DMS53 (cell line): ENCODE measurements at regions not wholly inside any gene's neighbourhood (a gene's known extent, or its start where the extent isn't known, plus 50 kb on each side); places are given as distances from the start of the nearest gene placed in this dataset.
"Not testable (repeated sequence)": the region's sequence is repeated elsewhere in the genome, so short reads cannot be mapped to it uniquely, and the experiment has no call there.

ENCODE experiments used
- DNase-seq: peaks from one replicate; lab custom pipeline; 2025; lab: John Stamatoyannopoulos, UW

GRCh38 chr4:17060230-17060629 is 161.8 kb upstream of the LDB2 start:
- no peak for DNase-seq

DNA sequence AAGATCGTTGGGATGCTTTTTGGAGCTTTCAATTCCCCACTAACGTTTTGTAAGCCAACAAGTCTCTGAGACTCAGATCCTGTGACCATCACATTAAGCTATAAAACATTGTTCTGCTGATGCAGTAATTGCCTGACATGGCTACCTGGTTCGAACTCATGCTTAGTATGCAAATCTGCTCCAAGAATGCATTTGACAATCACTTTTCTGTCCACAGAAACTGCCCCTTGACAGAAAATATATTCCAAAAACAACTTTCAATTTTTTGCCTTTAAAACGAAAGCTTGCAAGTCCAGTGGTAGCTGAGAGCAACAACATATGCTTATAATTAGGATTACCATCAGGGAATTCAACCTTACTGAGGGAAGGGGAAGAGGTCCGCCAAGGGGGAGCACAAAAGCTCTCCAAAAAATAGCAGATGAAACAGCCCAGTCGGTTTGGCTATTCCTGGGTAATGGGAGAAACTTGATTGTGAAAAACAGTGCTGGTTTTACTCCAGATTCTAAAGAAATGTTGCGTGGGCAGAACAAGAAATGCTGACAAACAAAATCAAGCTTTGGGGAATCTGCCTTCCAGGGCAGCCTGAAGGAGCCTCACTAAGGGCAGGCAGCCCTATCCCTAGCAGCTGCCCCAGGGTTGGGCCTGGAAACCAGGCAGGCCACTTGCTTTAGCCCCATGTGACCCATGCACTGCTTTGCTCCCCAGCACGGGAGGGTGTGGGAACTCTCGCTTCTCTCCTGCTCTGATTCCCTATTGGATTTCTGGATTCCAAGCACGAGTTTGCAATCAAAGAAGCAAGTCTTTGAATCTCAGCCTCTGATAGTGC is 160.7 kb upstream of the LDB2 start:
- DNase-seq = no peak

GRCh38 chr4:17058536-17058915 is 160.1 kb upstream of the LDB2 start:
- no peak for DNase-seq

DNA sequence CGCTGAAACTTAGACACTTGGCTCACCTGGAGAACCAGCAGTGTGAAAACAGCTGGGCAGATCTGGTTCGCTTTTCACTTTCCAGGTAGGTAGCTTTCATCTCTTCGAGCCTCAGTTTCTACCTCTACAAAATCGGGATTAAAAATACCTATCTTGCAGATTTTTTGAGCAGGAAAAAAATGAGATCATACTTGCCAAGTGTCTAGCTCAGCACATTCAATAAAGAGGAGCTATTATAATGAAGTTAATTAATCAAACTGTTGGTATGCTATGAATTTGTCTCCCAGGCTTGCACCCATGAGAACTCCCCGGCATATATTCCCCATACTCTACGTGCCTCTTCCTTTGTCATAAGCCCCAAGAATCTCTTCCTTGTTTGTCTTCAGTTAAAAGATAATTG is 158.6 kb upstream of the LDB2 start:
- DNase-seq = no peak

DNA sequence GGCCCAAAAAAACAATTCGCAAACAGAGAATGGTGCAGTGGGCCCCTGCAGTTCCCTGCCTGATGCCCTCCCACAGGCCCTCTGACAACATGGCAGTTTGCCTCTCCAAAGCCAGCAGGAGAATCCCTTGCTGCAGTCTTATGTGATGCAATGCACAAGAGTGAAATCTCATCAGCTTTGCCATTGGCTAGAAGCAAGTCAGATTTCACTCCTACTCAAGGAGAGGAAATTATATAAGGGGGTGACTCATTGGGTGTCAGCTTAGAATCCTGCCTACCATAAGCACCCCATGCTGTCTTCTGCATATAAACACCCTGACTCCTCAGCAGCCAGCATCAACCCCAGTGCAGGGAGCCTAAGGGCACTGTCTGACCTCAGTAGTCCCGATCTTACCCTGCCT is 157.3 kb upstream of the LDB2 start:
- no peak for DNase-seq

- DNase-seq = no peak
Measured at GRCh38 chr4:17045866-17046265, 147.4 kb upstream of the LDB2 start.

- no peak for DNase-seq
Measured at GRCh38 chr4:17038510-17039176, 140.2 kb upstream of the LDB2 start.

DNA sequence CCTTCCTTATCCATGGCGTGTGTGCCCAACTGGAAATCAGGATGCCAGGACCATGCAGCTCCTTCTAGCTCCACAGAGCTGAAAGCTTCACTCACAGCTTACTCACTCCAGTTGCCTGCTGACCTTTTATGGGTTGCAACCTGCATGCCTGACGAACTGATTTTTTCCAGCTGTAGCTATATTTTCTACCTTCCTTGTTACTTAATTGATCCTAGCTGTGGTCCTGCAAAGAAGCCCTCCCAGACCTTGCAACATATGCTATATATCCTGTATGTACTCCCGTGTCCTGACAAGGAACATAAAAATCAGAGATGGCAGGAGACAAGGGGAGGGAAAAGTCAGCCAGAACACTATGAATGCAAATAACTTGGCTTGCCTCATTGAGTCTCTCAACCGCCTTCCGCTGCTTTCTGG is 135.3 kb upstream of the LDB2 start:
- no peak for DNase-seq

DNA sequence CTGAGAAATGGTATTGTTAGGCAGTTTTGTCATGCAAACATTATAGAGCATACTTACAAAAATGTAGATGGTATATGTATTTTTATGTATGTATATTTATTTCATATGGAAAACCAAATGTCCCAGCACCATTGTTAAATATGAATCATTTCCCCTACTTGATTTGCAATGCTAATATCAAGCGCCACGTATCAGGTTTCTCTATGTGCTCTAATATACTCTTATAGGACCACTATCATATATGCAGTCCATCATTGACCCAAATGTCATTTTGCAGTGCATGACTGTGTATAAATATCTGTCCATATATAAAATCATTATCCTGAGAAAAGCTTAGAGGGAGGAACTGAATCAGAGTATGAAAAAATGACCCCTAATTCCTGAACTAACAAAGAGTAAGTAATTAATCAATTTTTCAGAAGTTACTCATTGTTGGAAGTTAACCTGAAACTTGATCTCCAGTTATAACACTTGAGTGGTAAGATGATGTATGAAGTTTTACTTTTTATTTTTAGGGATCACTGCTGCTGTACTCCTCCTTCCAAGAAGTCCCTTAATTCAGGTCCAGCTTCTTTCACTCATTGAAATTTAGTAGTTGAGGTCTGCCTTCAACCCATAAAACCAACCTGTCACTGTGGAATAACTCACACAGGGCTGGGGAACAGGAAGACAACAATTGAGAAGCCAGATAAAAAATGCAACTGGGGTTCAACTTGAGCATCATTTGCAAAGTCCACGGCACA is 134.8 kb upstream of the LDB2 start:
- no peak for DNase-seq

DNA sequence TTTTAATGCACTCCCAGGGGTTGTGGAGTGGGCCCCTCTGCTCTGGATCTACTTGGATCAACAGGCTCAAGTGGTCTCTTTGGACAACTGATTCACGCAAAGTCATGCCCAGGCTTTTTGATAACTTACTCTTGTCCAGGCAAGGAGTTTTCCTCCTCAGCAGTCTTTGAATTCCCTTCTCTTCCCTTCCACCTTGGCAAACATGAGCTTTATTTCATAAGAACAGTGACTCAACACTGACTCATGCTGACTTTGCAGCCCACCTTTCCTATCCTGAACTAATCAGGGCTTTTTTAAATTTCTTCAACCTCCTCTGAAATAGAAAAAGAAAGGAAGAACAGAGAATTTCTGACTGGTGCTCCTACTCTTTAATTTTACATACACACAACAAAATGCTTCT is 132.1 kb upstream of the LDB2 start:
- DNase-seq = no peak

DNA sequence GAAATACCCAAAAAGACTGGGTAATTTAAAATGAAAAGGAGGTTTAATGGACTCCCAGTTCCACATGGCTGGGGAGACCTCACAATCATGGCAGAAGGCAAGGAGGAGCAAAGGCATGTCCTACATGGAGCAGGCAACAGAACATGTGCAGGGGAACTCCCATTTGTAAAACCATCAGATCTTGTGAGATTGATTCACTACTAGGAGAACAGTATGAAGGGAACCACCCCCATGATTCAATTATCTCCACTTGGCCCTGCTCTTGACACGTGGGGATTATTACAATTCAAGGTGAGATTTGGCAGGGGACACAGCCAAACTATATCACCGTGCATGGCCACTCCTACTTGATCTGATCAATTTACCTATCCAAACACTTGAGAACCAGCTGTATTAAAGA is 131.5 kb upstream of the LDB2 start:
- no peak for DNase-seq

- no peak for DNase-seq
Measured at GRCh38 chr4:17029432-17029831, 131.0 kb upstream of the LDB2 start.

DNA sequence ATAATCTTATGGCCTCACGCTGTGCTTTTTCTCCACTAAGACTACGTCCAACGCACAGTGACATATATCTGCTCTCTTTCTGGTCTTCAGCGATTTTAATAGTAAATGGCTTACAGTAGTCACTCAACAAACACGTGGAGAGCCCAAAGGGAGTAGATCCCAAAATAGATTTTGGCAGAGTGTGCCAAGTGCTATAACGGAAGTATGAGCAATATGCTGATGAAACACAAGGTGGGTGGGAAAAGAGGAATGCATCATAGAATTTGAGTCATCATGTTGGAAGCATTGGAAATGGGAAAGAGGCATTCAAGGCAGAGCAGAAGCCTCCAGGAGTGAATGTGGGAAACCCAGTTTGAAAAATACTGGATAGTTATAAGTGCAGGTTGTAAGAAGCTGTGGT is 129.1 kb upstream of the LDB2 start:
- DNase-seq = no peak

- no peak for DNase-seq
Measured at GRCh38 chr4:17024425-17024824, 126.0 kb upstream of the LDB2 start.

DNA sequence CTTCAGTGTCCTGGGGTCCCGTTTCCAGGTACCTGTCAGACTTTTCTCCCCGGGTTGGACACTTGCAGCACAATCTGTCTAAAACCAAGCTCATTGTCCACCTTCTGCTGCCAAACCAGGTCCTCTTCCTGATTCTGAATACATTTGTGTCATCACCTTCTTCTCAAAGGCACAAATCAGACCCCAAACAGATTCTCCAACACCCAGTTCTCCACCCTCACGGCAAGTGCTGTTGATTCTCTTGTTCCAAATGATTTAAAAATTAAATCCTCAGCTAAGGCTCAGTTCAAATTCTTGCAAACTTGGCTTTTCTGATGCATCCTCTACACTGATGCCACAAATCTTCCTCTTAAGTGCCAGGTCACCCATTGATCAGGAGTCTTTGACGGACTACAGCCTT is 122.5 kb upstream of the LDB2 start:
- no peak for DNase-seq

GRCh38 chr4:17020451-17020850 is 122.0 kb upstream of the LDB2 start:
- DNase-seq = no peak

GRCh38 chr4:17018621-17019020 is 120.2 kb upstream of the LDB2 start:
- not testable (repeated sequence) for DNase-seq

- DNase-seq = no peak
Measured at GRCh38 chr4:17018013-17018412, 119.6 kb upstream of the LDB2 start.

DNA sequence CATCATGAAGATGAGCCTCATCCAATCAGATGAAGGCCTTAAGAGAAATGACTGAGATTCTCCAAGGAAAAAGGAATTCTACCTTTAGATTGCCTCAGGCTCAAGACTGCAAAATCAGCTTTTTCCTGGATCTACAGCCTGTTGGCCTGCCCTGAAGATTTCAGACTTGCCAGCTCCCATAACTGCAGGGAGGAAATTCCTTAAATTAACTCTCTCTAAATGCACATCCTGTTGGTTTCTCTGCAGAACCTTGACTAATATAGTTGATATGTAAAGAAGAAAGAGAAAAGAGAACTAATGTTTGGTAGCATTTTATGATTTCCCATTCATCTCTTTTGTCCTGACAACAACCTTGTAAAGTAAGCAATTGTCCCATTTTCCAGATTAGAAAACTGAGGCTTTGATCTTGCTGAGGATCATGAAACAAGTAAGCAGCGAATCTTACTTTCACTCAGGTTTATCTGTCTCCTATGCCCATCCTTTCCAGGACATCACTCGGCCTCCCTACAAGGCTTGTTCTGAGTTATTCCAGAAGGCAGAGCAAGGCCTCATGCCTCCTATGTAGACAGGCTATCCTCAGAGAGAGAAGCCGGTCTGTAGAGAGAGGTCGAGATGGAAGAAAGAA is 115.0 kb upstream of the LDB2 start:
- no peak for DNase-seq

DNA sequence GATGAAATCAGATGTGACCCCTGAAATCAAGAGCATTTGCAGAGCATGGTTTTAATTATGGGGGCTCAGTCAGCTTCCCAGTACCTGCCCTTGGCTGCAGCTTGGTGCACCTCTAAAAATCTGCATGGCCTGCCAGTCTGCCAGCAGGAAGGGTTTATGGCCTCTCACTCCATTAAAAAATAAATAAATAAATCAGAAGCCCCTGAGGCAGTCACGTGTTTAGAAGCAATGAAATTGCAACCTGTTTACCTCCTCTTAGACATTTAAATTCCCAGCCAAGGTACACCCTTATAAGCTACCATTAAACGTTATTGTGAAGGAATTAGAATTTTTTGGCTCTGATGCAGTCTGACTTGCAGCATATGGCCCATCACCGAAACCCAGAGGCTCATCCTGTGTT is 114.0 kb upstream of the LDB2 start:
- DNase-seq = no peak

DNA sequence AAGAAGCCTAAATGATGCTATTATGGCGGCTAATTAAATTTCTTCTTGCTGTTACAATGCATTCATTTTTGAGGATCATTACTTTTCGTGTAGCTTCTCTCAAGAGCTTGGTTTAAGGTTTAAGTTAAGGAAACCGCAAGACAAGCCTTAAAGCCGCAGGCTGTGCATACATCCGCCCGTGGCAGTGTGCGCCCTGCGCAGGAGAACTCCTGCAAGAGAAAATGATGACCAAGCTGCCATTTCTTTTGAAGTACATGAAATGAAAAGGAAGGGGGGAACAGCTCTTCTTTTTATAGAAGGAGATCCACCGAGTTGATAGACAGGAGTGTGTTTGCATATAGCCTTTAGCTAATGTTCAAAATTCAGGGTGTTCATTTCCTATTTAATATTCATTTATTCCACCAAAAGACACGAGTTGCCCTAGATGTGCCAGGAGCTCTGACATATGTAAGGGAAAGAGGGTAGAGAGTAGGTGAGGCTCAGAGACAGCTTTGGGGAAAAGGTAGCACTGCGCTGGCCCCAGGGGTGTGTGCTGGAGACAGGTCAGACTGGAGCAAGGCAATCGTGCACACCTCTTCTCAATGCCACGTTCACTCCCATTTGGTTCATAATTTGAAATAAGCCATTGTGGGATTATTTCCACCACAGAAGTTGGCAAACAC is 112.1 kb upstream of the LDB2 start:
- no peak for DNase-seq

DNA sequence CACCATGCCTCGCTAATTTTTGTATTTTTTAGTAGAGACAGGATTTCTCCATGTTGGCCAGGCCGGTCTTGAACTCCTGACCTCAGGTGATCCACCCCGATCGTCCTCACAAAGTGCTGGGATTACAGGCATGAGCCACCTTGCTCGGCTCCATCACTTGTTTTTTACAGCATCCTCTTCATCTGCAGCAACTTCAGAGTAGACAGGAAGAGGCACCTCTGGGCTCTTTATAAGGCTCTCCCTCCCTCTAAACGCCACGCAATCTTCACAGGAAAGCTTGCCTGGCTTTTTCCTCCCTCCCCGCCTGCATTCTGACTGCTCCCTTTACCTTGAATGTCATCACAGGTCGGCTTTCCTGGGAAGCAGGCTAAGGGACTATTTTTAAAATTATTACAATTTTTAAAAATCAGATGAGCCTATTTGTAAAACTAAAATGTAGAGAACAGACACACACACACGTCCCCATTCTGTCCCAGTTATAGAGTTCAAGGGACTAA is 111.5 kb upstream of the LDB2 start:
- no peak for DNase-seq
